ENCODE measurements at regions not wholly inside any gene's neighbourhood (a gene's known extent, or its start where the extent isn't known, plus 50 kb on each side); places are given as distances from the start of the nearest gene placed in this dataset.
A peak's percentile ranks its signal among the peaks of the same experiment; 100 is the strongest.

GRCh38 chrX:57822398-57822797, 87.9 kb downstream of the ZXDA start (continued):
- no peak for TF ChIP-seq ZBTB43 (CRISPR knock-in tag; IDR thresholded peaks at IDR 0.05)

GRCh38 chrX:57821703-57822387, 88.4 kb downstream of the ZXDA start:
- no peaks in the 10 kb centered on the region for H3K27me3 Mint-ChIP-seq (ENCODE audit: low read depth)
- peaks cover 3% of the 10 kb centered on the region for H3K36me3 Mint-ChIP-seq
- peak overlapping the region; percentile 35 for H3K4me3 Mint-ChIP-seq
- ATAC-seq (peak; percentile 55), DNase-seq (ENCODE audit: low spot score) (no peak)
- POLR2A ChIA-PET: no interaction called here
- peaks cover 27% of the 10 kb centered on the region for H3K4me1 Mint-ChIP-seq
- TF ChIP-seq, protein P1, sequence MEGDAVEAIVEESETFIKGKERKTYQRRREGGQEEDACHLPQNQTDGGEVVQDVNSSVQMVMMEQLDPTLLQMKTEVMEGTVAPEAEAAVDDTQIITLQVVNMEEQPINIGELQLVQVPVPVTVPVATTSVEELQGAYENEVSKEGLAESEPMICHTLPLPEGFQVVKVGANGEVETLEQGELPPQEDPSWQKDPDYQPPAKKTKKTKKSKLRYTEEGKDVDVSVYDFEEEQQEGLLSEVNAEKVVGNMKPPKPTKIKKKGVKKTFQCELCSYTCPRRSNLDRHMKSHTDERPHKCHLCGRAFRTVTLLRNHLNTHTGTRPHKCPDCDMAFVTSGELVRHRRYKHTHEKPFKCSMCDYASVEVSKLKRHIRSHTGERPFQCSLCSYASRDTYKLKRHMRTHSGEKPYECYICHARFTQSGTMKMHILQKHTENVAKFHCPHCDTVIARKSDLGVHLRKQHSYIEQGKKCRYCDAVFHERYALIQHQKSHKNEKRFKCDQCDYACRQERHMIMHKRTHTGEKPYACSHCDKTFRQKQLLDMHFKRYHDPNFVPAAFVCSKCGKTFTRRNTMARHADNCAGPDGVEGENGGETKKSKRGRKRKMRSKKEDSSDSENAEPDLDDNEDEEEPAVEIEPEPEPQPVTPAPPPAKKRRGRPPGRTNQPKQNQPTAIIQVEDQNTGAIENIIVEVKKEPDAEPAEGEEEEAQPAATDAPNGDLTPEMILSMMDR (IDR thresholded peaks at IDR 0.05): peak; percentile 42; the same call in 1 of the 2 replicates
- no peak for TF ChIP-seq ATF3 (CRISPR knock-in tag; conservative IDR thresholded peaks at IDR 0.05)
- TF ChIP-seq, protein P2, sequence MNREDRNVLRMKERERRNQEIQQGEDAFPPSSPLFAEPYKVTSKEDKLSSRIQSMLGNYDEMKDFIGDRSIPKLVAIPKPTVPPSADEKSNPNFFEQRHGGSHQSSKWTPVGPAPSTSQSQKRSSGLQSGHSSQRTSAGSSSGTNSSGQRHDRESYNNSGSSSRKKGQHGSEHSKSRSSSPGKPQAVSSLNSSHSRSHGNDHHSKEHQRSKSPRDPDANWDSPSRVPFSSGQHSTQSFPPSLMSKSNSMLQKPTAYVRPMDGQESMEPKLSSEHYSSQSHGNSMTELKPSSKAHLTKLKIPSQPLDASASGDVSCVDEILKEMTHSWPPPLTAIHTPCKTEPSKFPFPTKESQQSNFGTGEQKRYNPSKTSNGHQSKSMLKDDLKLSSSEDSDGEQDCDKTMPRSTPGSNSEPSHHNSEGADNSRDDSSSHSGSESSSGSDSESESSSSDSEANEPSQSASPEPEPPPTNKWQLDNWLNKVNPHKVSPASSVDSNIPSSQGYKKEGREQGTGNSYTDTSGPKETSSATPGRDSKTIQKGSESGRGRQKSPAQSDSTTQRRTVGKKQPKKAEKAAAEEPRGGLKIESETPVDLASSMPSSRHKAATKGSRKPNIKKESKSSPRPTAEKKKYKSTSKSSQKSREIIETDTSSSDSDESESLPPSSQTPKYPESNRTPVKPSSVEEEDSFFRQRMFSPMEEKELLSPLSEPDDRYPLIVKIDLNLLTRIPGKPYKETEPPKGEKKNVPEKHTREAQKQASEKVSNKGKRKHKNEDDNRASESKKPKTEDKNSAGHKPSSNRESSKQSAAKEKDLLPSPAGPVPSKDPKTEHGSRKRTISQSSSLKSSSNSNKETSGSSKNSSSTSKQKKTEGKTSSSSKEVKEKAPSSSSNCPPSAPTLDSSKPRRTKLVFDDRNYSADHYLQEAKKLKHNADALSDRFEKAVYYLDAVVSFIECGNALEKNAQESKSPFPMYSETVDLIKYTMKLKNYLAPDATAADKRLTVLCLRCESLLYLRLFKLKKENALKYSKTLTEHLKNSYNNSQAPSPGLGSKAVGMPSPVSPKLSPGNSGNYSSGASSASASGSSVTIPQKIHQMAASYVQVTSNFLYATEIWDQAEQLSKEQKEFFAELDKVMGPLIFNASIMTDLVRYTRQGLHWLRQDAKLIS (CRISPR knock-in tag; IDR thresholded peaks at IDR 0.05; ENCODE audit: borderline replicate concordance): no peak
- no peak for TF ChIP-seq ZNF512 (CRISPR knock-in tag; IDR thresholded peaks at IDR 0.05; ENCODE audit: borderline replicate concordance)
- TF ChIP-seq GABPB1 (CRISPR knock-in tag; IDR thresholded peaks at IDR 0.05): no peak
- no peak for TF ChIP-seq CBFB (CRISPR knock-in tag; IDR thresholded peaks at IDR 0.05; ENCODE audit: low read depth)
- TF ChIP-seq ZNF219 (CRISPR knock-in tag; IDR thresholded peaks at IDR 0.05; ENCODE audit: borderline replicate concordance): no peak
- CTCF ChIA-PET: interaction anchor here (1.2 kb wide), 1 partner anchor 239 kb away, joined by 3 read pairs; no protein-coding TSS in a partner anchor
- peak overlapping the region; percentile 41; the same call in 1 of the 2 replicates for H3K27ac Mint-ChIP-seq
- H3K9me3 Mint-ChIP-seq: peaks cover 8% of the 10 kb centered on the region

- DNase-seq (ENCODE audit: low spot score): no peak
- Mint-ChIP-seq H3K27ac (no peak overlapping the region), H3K9me3 (peaks cover 35% of the 10 kb centered on the region), H3K4me1 (peaks cover 18% of the 10 kb centered on the region), H3K36me3 (peaks cover 18% of the 10 kb centered on the region), H3K4me3 (no peak overlapping the region), H3K27me3 (ENCODE audit: low read depth) (no peaks in the 10 kb centered on the region)
- POLR2A ChIA-PET: no interaction called here
- CTCF ChIA-PET: no interaction called here
- no peak for ATAC-seq
- no peak for TF ChIP-seq ZBTB43 (CRISPR knock-in tag; IDR thresholded peaks at IDR 0.05)
- TF ChIP-seq ZNF416 (CRISPR knock-in tag; IDR thresholded peaks at IDR 0.05): no peak
- no peak for TF ChIP-seq SP1 (CRISPR knock-in tag; conservative IDR thresholded peaks at IDR 0.05)
- no peak for TF ChIP-seq RELA (CRISPR knock-in tag; IDR thresholded peaks at IDR 0.05; ENCODE audit: borderline replicate concordance)
- no peak for TF ChIP-seq ETV6 (CRISPR knock-in tag; IDR thresholded peaks at IDR 0.05)
- no peak for TF ChIP-seq ZNF423 (CRISPR knock-in tag; IDR thresholded peaks at IDR 0.05)
- no peak for TF ChIP-seq FOXP4 (CRISPR knock-in tag; IDR thresholded peaks at IDR 0.05)
- TF ChIP-seq, protein P3, sequence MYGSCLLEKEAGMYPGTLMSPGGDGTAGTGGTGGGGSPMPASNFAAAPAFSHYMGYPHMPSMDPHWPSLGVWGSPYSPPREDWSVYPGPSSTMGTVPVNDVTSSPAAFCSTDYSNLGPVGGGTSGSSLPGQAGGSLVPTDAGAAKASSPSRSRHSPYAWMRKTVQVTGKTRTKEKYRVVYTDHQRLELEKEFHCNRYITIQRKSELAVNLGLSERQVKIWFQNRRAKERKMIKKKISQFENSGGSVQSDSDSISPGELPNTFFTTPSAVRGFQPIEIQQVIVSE (CRISPR knock-in tag; IDR thresholded peaks at IDR 0.05; ENCODE audit: borderline replicate concordance): no peak
- TF ChIP-seq EMX1 (CRISPR knock-in tag; IDR thresholded peaks at IDR 0.05): no peak
- no peak for TF ChIP-seq ZSCAN18 (CRISPR knock-in tag; IDR thresholded peaks at IDR 0.05)
- no peak for TF ChIP-seq ZNF121 (CRISPR knock-in tag; IDR thresholded peaks at IDR 0.05)
These were observed 93.0 kb downstream of the ZXDA start for GRCh38 chrX:57817302-57817701.
